Hepatocyte (in vitro differentiated cells): ENCODE measurements at regions not wholly inside any gene's neighbourhood (a gene's known extent, or its start where the extent isn't known, plus 50 kb on each side); places are given as distances from the start of the nearest gene placed in this dataset.

Experiments used
- DNase-seq: peaks from one replicate; pipeline ENCODE4 v3.0.0-alpha.2; 2016; ENCODE audit warnings: low spot score
- H2AFZ ChIP-seq: fragments of 200-600 bp; sonication (generic); 2 replicates; pipeline ENCODE4 v1.6.0; 2016; ENCODE audit warnings: antibody characterized with exemption, mild to moderate bottlenecking
- H3K27ac ChIP-seq: fragments of 200-600 bp; sonication (generic); 2 replicates; pipeline ENCODE4 v1.5.1; 2016; ENCODE audit warnings: mild to moderate bottlenecking
- H3K27me3 ChIP-seq: fragments of 200-600 bp; sonication (generic); 2 replicates; pipeline ENCODE4 v1.6.1; 2016
- H3K36me3 ChIP-seq: fragments of 200-600 bp; sonication (generic); replicated peaks from 2 replicates; pipeline ENCODE4 v1.5.1; 2016; ENCODE audit warnings: low read depth; ENCODE audit not compliant: insufficient read depth
- H3K4me1 ChIP-seq: fragments of 200-600 bp; sonication (generic); 2 replicates; pipeline ENCODE4 v1.5.1; 2016; ENCODE audit warnings: mild to moderate bottlenecking, moderate library complexity; ENCODE audit not compliant: insufficient read depth
- H3K4me2 ChIP-seq: fragments of 200-600 bp; sonication (generic); 2 replicates; pipeline ENCODE4 v1.6.0; 2016
- H3K4me3 ChIP-seq: fragments of 200-600 bp; sonication (generic); 2 replicates; pipeline ENCODE4 v1.5.1; 2016; ENCODE audit warnings: mild to moderate bottlenecking
- H3K79me2 ChIP-seq: fragments of 200-600 bp; sonication (generic); 2 replicates; pipeline ENCODE4 v1.6.0; 2017; ENCODE audit warnings: mild to moderate bottlenecking
- H3K9me2 ChIP-seq: fragments of 200-600 bp; sonication (generic); replicated peaks from 2 replicates; pipeline ENCODE4 v1.6.0; 2017; ENCODE audit warnings: mild to moderate bottlenecking; ENCODE audit not compliant: insufficient read depth
- H3K9me3 ChIP-seq: fragments of 200-600 bp; sonication (generic); 2 replicates; pipeline ENCODE4 v1.5.1; 2016; ENCODE audit warnings: low read depth, mild to moderate bottlenecking
- H4K20me1 ChIP-seq: fragments of 200-600 bp; sonication (generic); 2 replicates; pipeline ENCODE4 v1.6.0; 2016; ENCODE audit warnings: mild to moderate bottlenecking; ENCODE audit not compliant: insufficient read depth, poor library complexity, severe bottlenecking
- CTCF ChIP-seq: fragments of 200-600 bp; sonication (generic); IDR thresholded peaks from 2 replicates; pipeline ENCODE4 v1.5.1; 2016; ENCODE audit warnings: antibody characterized with exemption, mild to moderate bottlenecking; ENCODE audit not compliant: poor library complexity
- EZH2 ChIP-seq: fragments of 200-600 bp; sonication (generic); IDR thresholded peaks from 2 replicates; pipeline ENCODE4 v1.6.1; 2016; ENCODE audit warnings: antibody characterized with exemption, mild to moderate bottlenecking, borderline replicate concordance
- EZH2phosphoT487 ChIP-seq: fragments of 200-600 bp; sonication (generic); IDR thresholded peaks from one replicate; pipeline ENCODE4 v1.6.1; 2018; ENCODE audit warnings: antibody characterized with exemption, mild to moderate bottlenecking, low read depth, moderate library complexity; ENCODE audit not compliant: unreplicated experiment, severe bottlenecking
- WGBS: methylation state at CpG from one replicate; pipeline ENCODE4 v1.1.6; 2016; ENCODE audit warnings: low lambda C conversion rate; ENCODE audit errors: missing lambda C conversion rate; 5-methylcytosine and 5-hydroxymethylcytosine counted together

- Histone ChIP-seq H3K4me2 (no peak overlapping the region), H3K9me3 (no peaks in the 10 kb centered on the region), H3K9me2 (no peaks in the 10 kb centered on the region), H3K79me2 (no peaks in the 10 kb centered on the region), H3K4me1 (no peaks in the 10 kb centered on the region), H3K36me3 (no peaks in the 10 kb centered on the region), H3K27ac (no peak overlapping the region), H4K20me1 (no peaks in the 10 kb centered on the region), H3K4me3 (no peak overlapping the region), H3K27me3 (no peaks in the 10 kb centered on the region), H2AFZ (no peak overlapping the region)
- 82% methylated on average over 3 of the region's 3 CpGs for WGBS
- no peak for DNase-seq
- no peak for TF ChIP-seq CTCF
- no peak for TF ChIP-seq EZH2phosphoT487
- TF ChIP-seq EZH2, result no peak
Observed at GRCh38 chr4:19119904-19120560, 1098.5 kb upstream of the LCORL start.

DNA sequence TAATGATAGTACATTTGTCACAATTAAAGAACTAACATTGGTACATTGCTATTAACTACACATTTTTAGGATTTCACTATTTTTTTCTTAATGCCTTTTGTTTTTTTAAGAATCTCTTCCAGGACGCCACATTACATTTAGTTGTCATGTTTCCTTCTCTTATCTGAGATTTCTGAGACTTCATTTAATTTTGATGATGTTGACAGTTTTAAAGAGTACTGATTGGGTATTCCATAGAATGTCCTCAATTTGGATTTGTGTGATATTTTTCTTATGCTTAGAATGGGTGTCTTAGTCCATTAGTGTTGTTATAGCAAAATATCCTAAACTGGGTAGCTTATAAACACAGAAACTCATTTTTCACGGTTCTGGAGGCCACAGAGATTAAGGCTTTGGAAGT lies 1095.5 kb upstream of the LCORL start:
- Histone ChIP-seq H2AFZ (no peak overlapping the region), H3K4me3 (no peak overlapping the region), H3K4me2 (no peak overlapping the region), H4K20me1 (no peaks in the 10 kb centered on the region), H3K4me1 (no peaks in the 10 kb centered on the region), H3K9me3 (no peaks in the 10 kb centered on the region), H3K27ac (no peak overlapping the region), H3K79me2 (no peaks in the 10 kb centered on the region), H3K9me2 (no peaks in the 10 kb centered on the region), H3K36me3 (no peaks in the 10 kb centered on the region), H3K27me3 (no peaks in the 10 kb centered on the region)
- TF ChIP-seq EZH2phosphoT487 (no peak), EZH2 (no peak), CTCF (no peak)
- DNase-seq, result no peak
- 86% methylated on average over 2 of the region's 2 CpGs for WGBS

GRCh38 chr4:19104176-19104575 lies 1082.6 kb upstream of the LCORL start:
- Histone ChIP-seq H3K4me1 (no peaks in the 10 kb centered on the region), H3K4me2 (no peak overlapping the region), H3K79me2 (no peaks in the 10 kb centered on the region), H3K27me3 (no peaks in the 10 kb centered on the region), H3K9me2 (no peaks in the 10 kb centered on the region), H2AFZ (no peak overlapping the region), H4K20me1 (no peaks in the 10 kb centered on the region), H3K9me3 (no peaks in the 10 kb centered on the region), H3K27ac (no peak overlapping the region), H3K36me3 (no peaks in the 10 kb centered on the region), H3K4me3 (no peak overlapping the region)
- DNase-seq, result no peak
- 95% methylated on average over 4 of the region's 4 CpGs for WGBS
- TF ChIP-seq CTCF, result no peak
- no peak for TF ChIP-seq EZH2
- no peak for TF ChIP-seq EZH2phosphoT487
